ENCODE measurements at regions not wholly inside any gene's neighbourhood (a gene's known extent, or its start where the extent isn't known, plus 50 kb on each side); places are given as distances from the start of the nearest gene placed in this dataset.
A peak's percentile ranks its signal among the peaks of the same experiment; 100 is the strongest.

DNA sequence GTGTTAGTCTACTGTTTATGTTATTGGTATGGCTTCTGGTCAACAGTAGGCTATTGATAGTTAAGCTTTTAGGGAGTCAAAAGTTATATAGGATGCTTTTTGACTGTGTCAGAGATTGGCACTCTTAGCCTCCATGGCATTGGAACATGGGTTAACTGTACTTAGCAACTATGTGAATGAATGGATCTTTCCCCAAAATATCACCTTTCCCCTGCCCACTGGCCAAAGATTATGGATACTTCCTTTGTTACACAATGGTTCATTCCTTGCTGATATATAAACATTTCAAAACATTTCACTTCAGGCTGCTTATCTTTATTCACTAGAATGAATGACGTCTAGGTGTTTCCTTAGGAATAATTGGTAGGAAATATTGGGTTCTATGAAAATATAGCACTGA is 62.1 kb upstream of the DOCK10 start:
- Histone ChIP-seq H4K20me1 (ENCODE audit: insufficient read depth) (no peaks in the 10 kb centered on the region), H3K4me3 (no peak overlapping the region), H3K27ac (peak overlapping the region; percentile 47; the same call in 1 of the 2 replicates), H2AFZ (no peak overlapping the region; the same call in 1 of the 2 replicates), H3K4me2 (0 out of 2 replicates have a peak overlapping the region, but pooled peaks have one; percentile 1), H3K4me1 (replicated peaks; ENCODE audit: insufficient read depth) (peaks cover 32% of the 10 kb centered on the region), H3F3A (ENCODE audit: insufficient read depth, low read depth) (peaks cover 27% of the 10 kb centered on the region), H3K27me3 (ENCODE audit: insufficient read depth, low read depth) (no peaks in the 10 kb centered on the region), H3K36me3 (ENCODE audit: low read depth) (0 out of 2 replicates have a peak, but pooled peaks cover 7% of the 10 kb centered on the region), H3K79me2 (ENCODE audit: low read depth) (no peaks in the 10 kb centered on the region), H3K9me3 (ENCODE audit: insufficient read depth, low read depth) (peaks cover 39% of the 10 kb centered on the region), H3K9me2 (ENCODE audit: insufficient read depth) (no peaks in the 10 kb centered on the region)
- no TSS peak for BruUV-seq (replicated peaks)
- ChIA-PET CTCF (interaction anchor here (0.9 kb wide), 1 partner anchor 178 kb away, joined by 4 read pairs; no protein-coding TSS in a partner anchor), POLR2A (ENCODE audit: unreplicated experiment) (interaction anchor here (0.7 kb wide), 1 partner anchor 287 kb away, joined by 3 read pairs; no protein-coding TSS in a partner anchor)
- DNase-seq: no peak
- intact Hi-C loops (cut with micrococcal nuclease; ENCODE audit: unreplicated experiment): loop anchor here (5.0 kb wide), 4 partner anchors 62 to 427 kb away; partner anchors contain the start of gene DOCK10
- TF ChIP-seq, protein P1, sequence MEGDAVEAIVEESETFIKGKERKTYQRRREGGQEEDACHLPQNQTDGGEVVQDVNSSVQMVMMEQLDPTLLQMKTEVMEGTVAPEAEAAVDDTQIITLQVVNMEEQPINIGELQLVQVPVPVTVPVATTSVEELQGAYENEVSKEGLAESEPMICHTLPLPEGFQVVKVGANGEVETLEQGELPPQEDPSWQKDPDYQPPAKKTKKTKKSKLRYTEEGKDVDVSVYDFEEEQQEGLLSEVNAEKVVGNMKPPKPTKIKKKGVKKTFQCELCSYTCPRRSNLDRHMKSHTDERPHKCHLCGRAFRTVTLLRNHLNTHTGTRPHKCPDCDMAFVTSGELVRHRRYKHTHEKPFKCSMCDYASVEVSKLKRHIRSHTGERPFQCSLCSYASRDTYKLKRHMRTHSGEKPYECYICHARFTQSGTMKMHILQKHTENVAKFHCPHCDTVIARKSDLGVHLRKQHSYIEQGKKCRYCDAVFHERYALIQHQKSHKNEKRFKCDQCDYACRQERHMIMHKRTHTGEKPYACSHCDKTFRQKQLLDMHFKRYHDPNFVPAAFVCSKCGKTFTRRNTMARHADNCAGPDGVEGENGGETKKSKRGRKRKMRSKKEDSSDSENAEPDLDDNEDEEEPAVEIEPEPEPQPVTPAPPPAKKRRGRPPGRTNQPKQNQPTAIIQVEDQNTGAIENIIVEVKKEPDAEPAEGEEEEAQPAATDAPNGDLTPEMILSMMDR (conservative IDR thresholded peaks at IDR 0.05): no peak
- TF ChIP-seq EZH2 (IDR thresholded peaks at IDR 0.05; ENCODE audit: low read depth): no peak

GRCh38 chr2:225103737-225104141 is 61.5 kb upstream of the DOCK10 start:
- peak overlapping the region; percentile 50; the same call in 1 of the 2 replicates for H2AFZ ChIP-seq
- peak overlapping the region; percentile 47 for H3K27ac ChIP-seq
- H3K79me2 ChIP-seq (ENCODE audit: low read depth): no peaks in the 10 kb centered on the region
- no peaks in the 10 kb centered on the region for H3K9me2 ChIP-seq (ENCODE audit: insufficient read depth)
- no peaks in the 10 kb centered on the region for H4K20me1 ChIP-seq (ENCODE audit: insufficient read depth)
- no TSS peak for BruUV-seq (replicated peaks)
- intact Hi-C loops (cut with micrococcal nuclease; ENCODE audit: unreplicated experiment): loop anchor here (5.0 kb wide), 4 partner anchors 61 to 426 kb away; partner anchors contain the start of gene DOCK10
- DNase-seq: no peak
- no peaks in the 10 kb centered on the region for H3K27me3 ChIP-seq (ENCODE audit: insufficient read depth, low read depth)
- H3K4me2 ChIP-seq: 0 out of 2 replicates have a peak overlapping the region, but pooled peaks have one; percentile 1
- TF ChIP-seq, protein P1 (conservative IDR thresholded peaks at IDR 0.05): no peak
- H3K36me3 ChIP-seq (ENCODE audit: low read depth): 0 out of 2 replicates have a peak, but pooled peaks cover 7% of the 10 kb centered on the region
- ChIA-PET POLR2A (ENCODE audit: unreplicated experiment) (interaction anchor here (0.6 to 0.7 kb wide), 2 partner anchors 19 to 287 kb away, joined by 3 read pairs; no protein-coding TSS in a partner anchor), CTCF (interaction anchor here (0.9 kb wide), 1 partner anchor 179 kb away, joined by 4 read pairs; no protein-coding TSS in a partner anchor)
- H3F3A ChIP-seq (ENCODE audit: insufficient read depth, low read depth): peaks cover 27% of the 10 kb centered on the region
- peaks cover 32% of the 10 kb centered on the region for H3K4me1 ChIP-seq (replicated peaks; ENCODE audit: insufficient read depth)
- peaks cover 45% of the 10 kb centered on the region for H3K9me3 ChIP-seq (ENCODE audit: insufficient read depth, low read depth)
- H3K4me3 ChIP-seq: no peak overlapping the region

DNA sequence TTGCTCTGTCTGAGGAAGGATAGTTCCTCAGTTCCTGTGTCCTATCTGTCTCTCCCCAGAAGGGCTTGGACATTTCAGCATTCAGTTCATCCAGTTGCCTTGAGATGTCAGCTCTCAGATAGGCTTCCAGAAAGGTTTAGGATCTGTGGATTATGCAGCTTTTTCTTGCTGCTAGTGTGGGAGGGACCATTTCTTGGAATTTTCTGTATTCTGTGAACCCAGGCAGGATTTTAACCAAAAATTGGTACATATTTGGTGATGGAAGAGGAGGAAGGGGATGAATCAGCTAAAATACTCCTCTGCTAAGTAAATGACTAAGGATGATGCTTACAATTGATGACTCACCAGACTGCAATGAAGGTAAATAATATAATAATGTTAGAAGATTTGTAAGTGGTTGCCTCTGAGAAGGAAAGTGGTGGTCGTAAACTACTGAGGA is 58.6 kb upstream of the DOCK10 start:
- no peaks in the 10 kb centered on the region for H3K9me2 ChIP-seq (ENCODE audit: insufficient read depth)
- peak overlapping the region; percentile 82 for H3K27ac ChIP-seq
- peak; percentile 51 to 83 for DNase-seq
- ChIA-PET CTCF (no interaction called here), POLR2A (ENCODE audit: unreplicated experiment) (no interaction called here)
- no peaks in the 10 kb centered on the region for H3K79me2 ChIP-seq (ENCODE audit: low read depth)
- peaks cover 51% of the 10 kb centered on the region for H3K9me3 ChIP-seq (ENCODE audit: insufficient read depth, low read depth)
- BruUV-seq (replicated peaks): TSS peak; percentile 72
- no peak for TF ChIP-seq EZH2 (IDR thresholded peaks at IDR 0.05; ENCODE audit: low read depth)
- TF ChIP-seq, protein P1 (conservative IDR thresholded peaks at IDR 0.05): no peak
- peak overlapping the region; percentile 75 for H2AFZ ChIP-seq
- no peaks in the 10 kb centered on the region for H3K27me3 ChIP-seq (ENCODE audit: insufficient read depth, low read depth)
- peaks cover 27% of the 10 kb centered on the region for H3F3A ChIP-seq (ENCODE audit: insufficient read depth, low read depth)
- H4K20me1 ChIP-seq (ENCODE audit: insufficient read depth): no peaks in the 10 kb centered on the region
- 0 out of 2 replicates have a peak, but pooled peaks cover 7% of the 10 kb centered on the region for H3K36me3 ChIP-seq (ENCODE audit: low read depth)
- peaks cover 40% of the 10 kb centered on the region for H3K4me1 ChIP-seq (replicated peaks; ENCODE audit: insufficient read depth)
- H3K4me2 ChIP-seq: peak overlapping the region; percentile 37
- intact Hi-C loops (cut with micrococcal nuclease; ENCODE audit: unreplicated experiment): loop anchor here (1.0 to 5.0 kb wide), 6 partner anchors 19 to 424 kb away; partner anchors contain the start of gene DOCK10
- H3K4me3 ChIP-seq: no peak overlapping the region
